Mesothelial cell of epicardium (in vitro differentiated cells): ENCODE measurements at regions not wholly inside any gene's neighbourhood (a gene's known extent, or its start where the extent isn't known, plus 50 kb on each side); places are given as distances from the start of the nearest gene placed in this dataset.

Source experiments
- DNase-seq, 2 experiments: peaks; one replicate each; pipeline ENCODE4 v3.0.0; 2021; ENCODE audit warnings: low spot score in 2 of 2; ENCODE audit not compliant: unreplicated experiment in 2 of 2
- H3K27ac Mint-ChIP-seq: 2 replicates; pipeline ENCODE4 v1.8.0; 2021; ENCODE audit warnings: mixed read lengths
- H3K27me3 Mint-ChIP-seq: 2 replicates; pipeline ENCODE4 v1.8.0; 2021; ENCODE audit warnings: low read depth, mixed read lengths
- H3K36me3 Mint-ChIP-seq: 2 replicates; pipeline ENCODE4 v1.8.0; 2021; ENCODE audit warnings: mixed read lengths
- H3K4me1 Mint-ChIP-seq: 2 replicates; pipeline ENCODE4 v1.8.0; 2021; ENCODE audit warnings: mixed read lengths
- H3K4me3 Mint-ChIP-seq: 2 replicates; pipeline ENCODE4 v1.8.0; 2021; ENCODE audit warnings: mild to moderate bottlenecking, moderate library complexity, mixed read lengths
- H3K9me3 Mint-ChIP-seq: 2 replicates; pipeline ENCODE4 v1.8.0; 2021; ENCODE audit warnings: mixed read lengths
- CTCF ChIP-seq: fragments of 200-600 bp; sonication (generic); IDR thresholded peaks from one replicate; pipeline ENCODE4 v1.5.0; 2021; ENCODE audit warnings: antibody characterized with exemption; ENCODE audit not compliant: unreplicated experiment

GRCh38 chr12:107619831-107620230, 65.8 kb upstream of the PWP1 start:
- Mint-ChIP-seq H3K9me3 (peaks cover 9% of the 10 kb centered on the region), H3K27ac (no peak overlapping the region), H3K4me1 (no peaks in the 10 kb centered on the region), H3K27me3 (peaks cover 42% of the 10 kb centered on the region), H3K36me3 (no peaks in the 10 kb centered on the region), H3K4me3 (no peak overlapping the region)
- DNase-seq: no peak
- TF ChIP-seq CTCF: no peak

- Mint-ChIP-seq H3K36me3 (no peaks in the 10 kb centered on the region), H3K27ac (no peak overlapping the region)
- DNase-seq: no peak
Observed at GRCh38 chr12:107622001-107622400, 63.6 kb upstream of the PWP1 start.

GRCh38 chr12:107624493-107624892, 61.1 kb upstream of the PWP1 start:
- no peak for DNase-seq
- no peaks in the 10 kb centered on the region for H3K36me3 Mint-ChIP-seq
- H3K4me3 Mint-ChIP-seq: no peak overlapping the region
- H3K27ac Mint-ChIP-seq: no peak overlapping the region
- no peaks in the 10 kb centered on the region for H3K4me1 Mint-ChIP-seq
- H3K27me3 Mint-ChIP-seq: peaks cover 30% of the 10 kb centered on the region
- TF ChIP-seq CTCF: no peak
- peaks cover 14% of the 10 kb centered on the region for H3K9me3 Mint-ChIP-seq

More at GRCh38 chr12:107622001-107622400, 63.6 kb upstream of the PWP1 start:
- peak; percentile 57 for TF ChIP-seq CTCF
- Mint-ChIP-seq H3K27me3 (peaks cover 34% of the 10 kb centered on the region), H3K4me3 (no peak overlapping the region), H3K4me1 (no peaks in the 10 kb centered on the region), H3K9me3 (peaks cover 14% of the 10 kb centered on the region)

GRCh38 chr12:107631715-107632114, 53.9 kb upstream of the PWP1 start:
- no peak for TF ChIP-seq CTCF
- no peaks in the 10 kb centered on the region for H3K36me3 Mint-ChIP-seq
- H3K27ac Mint-ChIP-seq: no peak overlapping the region
- DNase-seq: no peak
- H3K4me3 Mint-ChIP-seq: no peak overlapping the region
- H3K27me3 Mint-ChIP-seq: peaks cover 12% of the 10 kb centered on the region
- peaks cover 10% of the 10 kb centered on the region for H3K4me1 Mint-ChIP-seq
- H3K9me3 Mint-ChIP-seq: peaks cover 3% of the 10 kb centered on the region

GRCh38 chr12:107632246-107632645, 53.4 kb upstream of the PWP1 start:
- no peaks in the 10 kb centered on the region for H3K36me3 Mint-ChIP-seq
- H3K9me3 Mint-ChIP-seq: peaks cover 3% of the 10 kb centered on the region
- TF ChIP-seq CTCF: no peak
- no peak overlapping the region for H3K27ac Mint-ChIP-seq
- no peak overlapping the region for H3K4me3 Mint-ChIP-seq
- peaks cover 10% of the 10 kb centered on the region for H3K4me1 Mint-ChIP-seq
- no peak for DNase-seq
- peaks cover 10% of the 10 kb centered on the region for H3K27me3 Mint-ChIP-seq

- DNase-seq: no peak
- no peak for TF ChIP-seq CTCF
- Mint-ChIP-seq H3K27ac (no peak overlapping the region), H3K9me3 (peaks cover 3% of the 10 kb centered on the region), H3K36me3 (no peaks in the 10 kb centered on the region), H3K4me3 (no peak overlapping the region), H3K4me1 (peaks cover 10% of the 10 kb centered on the region), H3K27me3 (peaks cover 17% of the 10 kb centered on the region)
Observed at GRCh38 chr12:107634530-107634929, 51.1 kb upstream of the PWP1 start.
